IPS-NIHi11 (cell line): ENCODE measurements at regions not wholly inside any gene's neighbourhood (a gene's known extent, or its start where the extent isn't known, plus 50 kb on each side); places are given as distances from the start of the nearest gene placed in this dataset.
"Not testable (repeated sequence)": the region's sequence is repeated elsewhere in the genome, so short reads cannot be mapped to it uniquely, and the experiment has no call there.

ENCODE experiments used
- DNase-seq: peaks from one replicate; pipeline ENCODE4 v3.0.0; 2012; ENCODE audit warnings: mixed read lengths, low spot score

DNA sequence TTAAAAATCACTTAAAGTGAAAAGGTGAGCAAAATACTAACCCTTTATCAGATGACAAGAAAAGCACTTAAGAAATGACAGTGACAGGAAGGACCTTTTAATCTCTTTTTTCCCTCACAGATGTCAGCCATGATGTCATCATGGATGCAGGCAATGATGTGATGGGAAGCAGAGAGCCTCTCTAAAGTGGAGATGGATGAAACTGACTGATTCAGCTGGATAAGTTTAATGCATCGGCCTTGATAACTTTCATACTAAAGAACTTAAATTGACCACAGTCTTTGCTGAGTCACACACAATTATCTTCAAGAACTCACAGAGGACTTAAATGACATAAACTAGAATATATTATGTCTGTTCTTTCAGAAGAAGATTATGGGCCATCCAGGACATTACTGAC is 153.2 kb upstream of the FGF10 start:
- DNase-seq, result no peak

- DNase-seq, result no peak
These were observed 150.3 kb upstream of the FGF10 start for GRCh38 chr5:44539602-44539919.

- DNase-seq, result no peak
These were observed 149.8 kb upstream of the FGF10 start for GRCh38 chr5:44538797-44539601.

DNA sequence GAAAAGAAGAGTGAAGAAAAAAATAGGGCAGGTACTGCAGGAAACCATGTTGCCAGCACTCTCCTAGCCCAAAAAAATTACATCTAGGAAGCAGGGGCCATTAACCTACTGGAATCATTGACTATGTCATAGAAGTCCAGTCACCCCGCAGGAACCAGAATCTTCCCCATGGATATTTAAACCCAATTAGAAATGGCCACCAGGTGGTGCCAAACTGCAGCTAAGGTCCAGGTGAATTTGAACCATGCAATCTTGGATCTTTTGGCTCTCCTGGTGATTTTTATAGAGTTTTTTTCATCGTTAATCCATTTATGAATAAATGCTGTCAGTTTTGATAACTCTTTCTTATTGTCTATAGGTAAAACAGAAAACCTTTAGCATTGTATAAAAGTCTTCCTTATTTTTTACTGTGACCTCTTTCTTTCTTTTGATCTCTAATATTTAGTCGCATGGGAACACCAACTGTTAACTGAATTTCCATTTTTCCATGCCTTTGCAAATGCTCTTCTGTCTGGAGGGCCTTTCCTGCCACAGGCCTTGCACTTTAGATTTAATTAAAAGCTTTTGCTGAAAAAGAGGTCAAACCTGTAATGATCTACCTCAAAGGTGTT is 147.5 kb upstream of the FGF10 start:
- DNase-seq, result peak; percentile 72

DNA sequence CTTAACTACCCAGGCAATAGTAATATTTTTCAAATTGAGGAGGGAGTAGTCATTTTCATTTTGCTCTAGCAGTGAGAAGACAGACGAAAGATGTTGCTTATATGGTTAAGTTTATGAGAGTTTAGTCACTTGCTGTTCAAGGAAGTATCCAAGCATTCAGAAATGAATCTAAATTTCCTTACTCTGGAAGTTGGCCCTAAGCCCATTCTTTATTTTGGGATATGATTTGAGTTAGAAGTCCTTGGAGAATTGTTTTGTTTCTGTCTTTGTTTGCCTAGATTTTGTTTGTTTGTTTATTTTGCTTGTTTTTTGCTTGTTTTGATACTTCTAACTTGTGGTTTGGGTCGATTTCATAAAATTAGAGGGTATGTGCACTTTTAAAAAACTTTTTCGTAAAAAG is 146.4 kb upstream of the FGF10 start:
- no peak for DNase-seq

DNA sequence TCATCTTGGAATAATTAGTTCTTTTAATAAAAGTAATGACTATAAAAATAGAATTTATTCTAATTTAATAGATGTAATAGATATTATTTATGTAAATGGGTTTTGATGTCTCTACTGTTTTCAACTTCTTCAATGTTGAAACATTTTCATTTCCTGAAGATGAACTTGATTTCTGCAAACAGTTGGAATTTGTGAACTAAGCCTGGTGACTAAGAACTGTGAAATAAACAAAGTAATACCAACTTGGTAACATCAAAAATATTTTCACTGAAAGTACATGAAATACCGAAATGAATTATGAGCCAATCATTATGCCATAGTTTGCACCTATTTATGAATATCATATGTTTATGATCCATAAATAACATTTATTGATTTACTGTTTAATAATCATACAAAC is 143.8 kb upstream of the FGF10 start:
- no peak for DNase-seq

DNA sequence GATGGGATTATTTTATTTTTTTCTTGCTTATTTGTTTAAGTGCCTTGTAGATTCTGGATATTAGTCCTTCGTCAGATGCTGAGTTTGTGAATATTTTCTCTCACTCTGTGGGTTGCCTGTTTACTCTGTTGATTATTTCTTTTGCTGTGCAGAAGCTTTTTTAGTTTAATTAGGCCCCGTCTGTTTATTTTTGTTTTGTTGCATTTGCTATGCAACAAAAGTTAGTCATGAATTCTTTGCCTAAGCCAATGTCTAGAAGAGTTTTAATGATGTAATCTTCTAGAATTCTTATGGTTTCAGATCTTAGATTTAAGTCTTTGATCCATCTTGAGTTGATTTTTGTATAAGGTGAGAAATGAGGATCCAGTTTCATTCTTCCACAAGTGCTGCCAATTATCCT is 142.5 kb upstream of the FGF10 start:
- not testable (repeated sequence) for DNase-seq

DNA sequence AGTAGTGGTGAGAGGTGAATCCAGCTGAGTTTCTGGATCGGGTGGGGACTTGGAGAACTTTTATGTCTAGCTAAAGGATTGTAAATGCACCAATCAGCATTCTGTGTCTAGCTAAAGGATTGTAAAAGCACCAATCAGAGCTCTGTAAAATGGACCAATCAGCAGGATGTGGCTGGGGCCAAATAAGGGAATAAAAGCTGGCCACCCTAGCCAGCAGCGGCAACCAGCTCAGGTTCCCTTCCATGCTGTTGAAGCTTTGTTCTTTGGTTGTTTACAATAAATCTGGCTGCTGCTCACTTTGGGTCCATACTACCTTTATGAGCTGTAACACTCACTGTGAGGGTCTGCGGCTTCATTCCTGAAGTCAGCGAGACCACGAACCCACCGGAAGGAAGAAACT is 141.6 kb upstream of the FGF10 start:
- DNase-seq, result not testable (repeated sequence)

GRCh38 chr5:44511596-44511995 is 122.4 kb upstream of the FGF10 start:
- DNase-seq, result no peak

DNA sequence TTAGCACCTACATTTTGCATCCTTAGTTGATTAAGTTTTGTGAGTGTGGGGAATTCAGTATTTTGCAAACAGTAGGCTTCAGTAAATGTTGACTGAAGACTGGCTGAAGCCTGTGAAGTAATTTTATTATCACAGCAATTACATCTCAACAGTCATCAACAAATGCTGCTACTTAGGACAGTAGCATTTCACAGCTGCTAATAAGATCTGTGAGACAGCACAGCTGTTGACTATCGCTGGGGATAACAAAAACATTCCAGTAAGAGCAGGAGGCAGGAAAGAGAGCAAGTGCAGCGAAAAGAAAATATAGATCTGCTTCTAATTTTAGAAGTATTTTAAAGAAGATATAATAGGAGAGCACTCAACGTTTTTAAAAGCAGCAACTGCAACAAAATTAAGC is 117.3 kb upstream of the FGF10 start:
- DNase-seq, result no peak

GRCh38 chr5:44499381-44499780 is 110.2 kb upstream of the FGF10 start:
- no peak for DNase-seq

- no peak for DNase-seq
These were observed 108.4 kb upstream of the FGF10 start for GRCh38 chr5:44497606-44498005.

DNA sequence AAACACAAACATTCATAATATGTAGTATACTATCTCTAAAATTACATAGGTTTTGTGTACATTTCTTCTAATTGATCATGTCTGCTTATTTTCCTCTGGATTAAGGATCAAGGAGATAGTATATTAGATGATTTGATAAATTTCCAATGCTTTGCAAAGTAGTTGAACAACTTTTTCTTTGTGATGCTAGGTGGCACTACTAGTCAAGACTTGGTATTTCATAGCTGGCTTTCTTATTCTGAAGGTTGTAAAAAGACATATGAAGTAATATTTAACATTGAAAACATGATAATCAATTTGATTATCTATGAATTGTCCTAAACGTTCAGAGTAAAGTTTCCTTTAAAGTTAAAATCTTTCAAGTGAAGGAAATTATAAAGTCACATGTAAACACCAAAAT is 106.1 kb upstream of the FGF10 start:
- no peak for DNase-seq

GRCh38 chr5:44489759-44490158 is 100.5 kb upstream of the FGF10 start:
- no peak for DNase-seq

DNA sequence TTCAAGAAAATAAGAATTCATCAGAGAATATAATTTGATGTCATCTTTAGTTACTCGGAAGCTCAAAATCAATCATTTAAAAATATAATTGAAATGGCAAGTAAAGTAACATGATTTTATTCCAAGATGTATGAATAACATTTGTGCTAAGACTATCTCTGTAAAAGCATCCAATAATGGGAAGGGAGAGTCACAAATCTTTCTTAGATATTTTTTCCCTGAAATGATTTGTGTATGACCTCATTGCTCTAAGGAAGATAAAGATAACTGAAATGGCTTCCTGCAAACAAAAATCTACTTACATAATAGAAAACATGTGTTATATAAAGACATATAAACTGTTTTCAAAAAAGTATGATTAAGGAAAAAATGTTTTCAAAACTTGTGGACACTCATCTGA is 97.4 kb upstream of the FGF10 start:
- DNase-seq, result no peak

DNA sequence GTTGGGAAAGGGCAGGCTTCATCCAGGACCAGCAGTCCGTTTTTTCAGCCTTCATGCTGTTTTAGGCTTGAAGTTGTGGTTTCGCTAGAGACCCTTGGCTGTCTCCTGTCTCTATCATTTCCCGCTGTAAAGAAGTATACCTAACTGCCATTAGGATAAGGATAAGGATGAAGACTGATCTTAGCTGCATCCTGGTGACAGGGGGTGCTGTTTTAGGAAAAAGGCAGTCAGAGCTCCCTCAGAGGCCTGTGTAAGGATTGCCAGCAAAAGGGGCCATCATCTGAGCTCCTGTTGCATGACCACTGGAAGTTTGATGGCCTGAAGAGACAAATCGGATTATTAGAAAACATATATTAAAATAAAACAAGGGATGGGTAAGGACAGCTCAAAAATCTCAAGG is 64.8 kb upstream of the FGF10 start:
- DNase-seq, result peak; percentile 17

DNA sequence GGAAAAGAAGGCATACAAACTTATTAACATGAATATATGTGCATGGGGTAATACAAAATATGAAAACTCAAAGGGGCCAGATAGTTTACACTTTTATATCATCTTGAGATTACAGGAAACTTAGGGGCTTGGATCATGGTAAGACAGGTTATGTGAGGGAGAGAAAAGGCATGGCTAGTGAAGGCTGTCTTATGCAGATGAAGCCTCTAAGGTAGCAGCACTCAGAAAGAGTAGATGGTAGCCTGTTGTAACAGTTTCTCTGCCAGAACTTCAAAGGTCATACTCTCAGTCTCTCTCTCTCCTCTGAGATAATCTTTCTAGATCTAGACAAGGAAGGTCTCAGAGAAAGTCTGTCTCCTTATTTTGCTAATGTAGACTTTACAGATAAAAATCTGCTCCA is 57.2 kb upstream of the FGF10 start:
- DNase-seq, result no peak

- DNase-seq, result no peak
These were observed 54.0 kb upstream of the FGF10 start for GRCh38 chr5:44443172-44443571.

DNA sequence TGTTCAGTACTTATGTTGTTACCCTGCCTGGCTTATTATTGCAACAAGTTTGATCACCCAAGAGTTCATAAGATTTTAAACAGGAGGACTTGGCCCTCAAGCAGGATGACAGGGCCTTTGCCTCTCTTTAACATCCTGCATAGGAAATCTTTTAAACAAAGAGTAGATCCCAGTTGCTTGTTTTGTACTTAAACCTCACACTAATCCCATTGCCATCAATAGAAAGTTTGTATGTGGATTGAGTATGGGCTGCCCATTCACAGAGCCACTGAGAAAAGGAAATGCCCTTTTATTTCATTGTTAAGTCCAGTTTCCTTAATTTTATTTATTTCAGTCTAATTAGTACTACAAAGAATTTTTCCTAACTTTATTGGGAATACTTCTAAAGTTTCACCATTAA is 52.2 kb upstream of the FGF10 start:
- DNase-seq, result no peak

DNA sequence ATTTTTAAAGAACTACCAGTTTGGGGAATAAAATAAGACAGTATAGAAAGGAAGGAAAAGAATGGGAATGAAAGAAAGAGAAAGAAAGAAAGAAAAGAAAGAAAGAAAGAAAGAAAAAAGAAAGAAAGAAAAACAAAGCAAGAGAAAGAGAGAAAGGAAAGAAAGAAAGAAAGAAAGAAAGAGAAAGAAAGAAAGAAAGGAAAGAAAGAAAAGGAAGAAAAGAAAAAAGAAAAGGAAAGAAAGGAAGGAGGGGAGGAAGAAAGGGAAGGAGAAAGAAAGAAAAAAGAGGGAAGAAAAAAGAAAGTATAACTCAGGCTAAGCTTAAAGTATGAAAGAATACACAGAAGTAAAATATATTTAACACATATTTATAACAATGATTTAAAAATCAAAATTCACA is 51.0 kb upstream of the FGF10 start:
- DNase-seq, result no peak
